Loucy (cell line): ENCODE measurements at regions not wholly inside any gene's neighbourhood (a gene's known extent, or its start where the extent isn't known, plus 50 kb on each side); places are given as distances from the start of the nearest gene placed in this dataset.

ENCODE experiments used
- H2AFZ ChIP-seq: fragments of 200-600 bp; sonication (generic); 2 replicates; pipeline ENCODE4 v1.6.0; 2016; ENCODE audit warnings: antibody characterized with exemption, mild to moderate bottlenecking, low read length, moderate library complexity
- H3F3A ChIP-seq: fragments of 200-600 bp; 2 replicates; pipeline ENCODE4 v1.6.0; 2016; ENCODE audit warnings: antibody characterized with exemption, low read depth, mild to moderate bottlenecking
- H3K27me3 ChIP-seq: fragments of 200-600 bp; sonication (generic); 2 replicates; pipeline ENCODE4 v1.6.1; 2014; ENCODE audit warnings: low read length, mild to moderate bottlenecking; ENCODE audit not compliant: insufficient read depth, poor library complexity, severe bottlenecking
- H3K36me3 ChIP-seq: fragments of 200-600 bp; sonication (generic); 2 replicates; pipeline ENCODE4 v1.6.1; 2016; ENCODE audit warnings: low read length; ENCODE audit not compliant: insufficient read depth
- H3K4me1 ChIP-seq: fragments of 200-600 bp; sonication (generic); 2 replicates; pipeline ENCODE4 v1.5.1; 2014; ENCODE audit warnings: low read length, mild to moderate bottlenecking; ENCODE audit not compliant: insufficient read depth, poor library complexity, severe bottlenecking
- H3K4me2 ChIP-seq: fragments of 200-600 bp; sonication (generic); 2 replicates; pipeline ENCODE4 v1.6.0; 2014; ENCODE audit warnings: antibody characterized with exemption, low read length, low read depth, mild to moderate bottlenecking; ENCODE audit not compliant: poor library complexity, severe bottlenecking
- H3K4me3 ChIP-seq: fragments of 200-600 bp; sonication (generic); 2 replicates; pipeline ENCODE4 v1.5.1; 2014; ENCODE audit warnings: low read length, mild to moderate bottlenecking, mixed read lengths; ENCODE audit not compliant: poor library complexity, severe bottlenecking
- H3K79me2 ChIP-seq: fragments of 200-600 bp; sonication (generic); 2 replicates; pipeline ENCODE4 v1.6.1; 2014; ENCODE audit warnings: low read length; ENCODE audit not compliant: insufficient read depth
- H3K9ac ChIP-seq: fragments of 200-600 bp; sonication (generic); 2 replicates; pipeline ENCODE4 v1.6.0; 2014; ENCODE audit warnings: mild to moderate bottlenecking, low read depth, low read length, moderate library complexity; ENCODE audit not compliant: poor library complexity, severe bottlenecking
- H3K9me2 ChIP-seq: fragments of 200-600 bp; sonication (generic); replicated peaks from 2 replicates; pipeline ENCODE4 v1.6.1; 2016; ENCODE audit warnings: low read depth, low read length, mixed read lengths
- H3K9me3 ChIP-seq: fragments of 200-600 bp; sonication (generic); 2 replicates; pipeline ENCODE4 v1.6.1; 2014; ENCODE audit warnings: mild to moderate bottlenecking, antibody characterized with exemption, low read length, low read depth; ENCODE audit not compliant: insufficient read depth
- H4K20me1 ChIP-seq: fragments of 200-600 bp; sonication (generic); 2 replicates; pipeline ENCODE4 v1.6.0; 2014; ENCODE audit warnings: antibody characterized with exemption, low read length, mild to moderate bottlenecking; ENCODE audit not compliant: insufficient read depth, poor library complexity, severe bottlenecking
- EZH2phosphoT487 ChIP-seq: fragments of 200-600 bp; IDR thresholded peaks from 2 replicates; pipeline ENCODE4 v1.6.1; 2018; ENCODE audit warnings: antibody characterized with exemption, mild to moderate bottlenecking, moderate library complexity, borderline replicate concordance
- TF ChIP-seq, protein P1 (sequence below): fragments of 200-600 bp; sonication (generic); conservative IDR thresholded peaks from 2 replicates; pipeline ENCODE4 v1.5.1; 2014; ENCODE audit warnings: mild to moderate bottlenecking, antibody characterized with exemption, low read length

DNA sequence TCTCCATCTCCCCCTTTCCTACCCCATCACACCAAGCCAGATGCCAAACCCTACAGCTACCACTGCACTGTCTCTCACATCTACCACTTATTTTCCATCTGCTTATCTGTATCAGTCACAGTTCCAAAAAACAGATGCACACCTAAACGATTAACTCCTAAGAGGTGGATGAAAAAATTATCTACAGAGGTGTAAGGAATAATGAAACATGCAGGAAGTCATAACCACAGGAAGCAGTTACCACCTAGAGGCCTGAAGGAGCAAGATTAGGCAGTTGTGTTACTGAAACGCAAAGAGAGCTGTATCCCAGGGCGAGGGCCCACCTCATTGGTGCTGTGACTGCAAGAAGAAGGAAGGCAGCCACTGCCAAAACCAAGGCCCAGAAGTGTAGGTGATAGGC lies 87.8 kb upstream of the FAM241A start:
- no peak for TF ChIP-seq EZH2phosphoT487
- TF ChIP-seq, protein P1, sequence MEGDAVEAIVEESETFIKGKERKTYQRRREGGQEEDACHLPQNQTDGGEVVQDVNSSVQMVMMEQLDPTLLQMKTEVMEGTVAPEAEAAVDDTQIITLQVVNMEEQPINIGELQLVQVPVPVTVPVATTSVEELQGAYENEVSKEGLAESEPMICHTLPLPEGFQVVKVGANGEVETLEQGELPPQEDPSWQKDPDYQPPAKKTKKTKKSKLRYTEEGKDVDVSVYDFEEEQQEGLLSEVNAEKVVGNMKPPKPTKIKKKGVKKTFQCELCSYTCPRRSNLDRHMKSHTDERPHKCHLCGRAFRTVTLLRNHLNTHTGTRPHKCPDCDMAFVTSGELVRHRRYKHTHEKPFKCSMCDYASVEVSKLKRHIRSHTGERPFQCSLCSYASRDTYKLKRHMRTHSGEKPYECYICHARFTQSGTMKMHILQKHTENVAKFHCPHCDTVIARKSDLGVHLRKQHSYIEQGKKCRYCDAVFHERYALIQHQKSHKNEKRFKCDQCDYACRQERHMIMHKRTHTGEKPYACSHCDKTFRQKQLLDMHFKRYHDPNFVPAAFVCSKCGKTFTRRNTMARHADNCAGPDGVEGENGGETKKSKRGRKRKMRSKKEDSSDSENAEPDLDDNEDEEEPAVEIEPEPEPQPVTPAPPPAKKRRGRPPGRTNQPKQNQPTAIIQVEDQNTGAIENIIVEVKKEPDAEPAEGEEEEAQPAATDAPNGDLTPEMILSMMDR = 0 out of 2 replicates have a peak, but pooled peaks have one; percentile 10
- Histone ChIP-seq H3K9me2 (no peaks in the 10 kb centered on the region), H3K36me3 (no peaks in the 10 kb centered on the region), H3K9ac (peak overlapping the region; percentile 25), H3K4me1 (peaks cover 58% of the 10 kb centered on the region), H3K27me3 (no peaks in the 10 kb centered on the region), H3K4me2 (peak overlapping the region; percentile 53), H3K79me2 (no peaks in the 10 kb centered on the region), H3K4me3 (peak overlapping the region; percentile 21), H4K20me1 (no peaks in the 10 kb centered on the region), H2AFZ (0 out of 2 replicates have a peak overlapping the region, but pooled peaks have one; percentile 9), H3F3A (peaks cover 12% of the 10 kb centered on the region), H3K9me3 (no peaks in the 10 kb centered on the region)

DNA sequence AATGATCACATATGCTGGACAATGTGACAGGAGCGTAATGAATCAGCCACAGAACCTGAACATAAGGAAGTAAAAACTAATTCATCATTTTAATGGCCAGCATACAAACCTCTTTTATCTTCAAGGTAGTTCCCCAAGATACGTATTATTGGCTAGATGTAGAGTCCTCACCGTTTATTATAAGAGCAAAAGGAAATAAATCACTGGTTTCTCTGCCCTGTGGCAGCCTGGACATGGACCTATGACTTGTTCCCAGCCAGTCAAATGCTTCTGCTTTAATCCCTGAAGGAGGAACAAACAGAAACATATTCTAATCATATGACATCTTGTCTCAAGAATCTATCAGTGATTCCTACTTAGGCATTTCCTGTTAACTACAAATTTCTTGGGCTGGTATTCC lies 86.8 kb upstream of the FAM241A start:
- peaks cover 57% of the 10 kb centered on the region for H3K4me1 ChIP-seq
- no peaks in the 10 kb centered on the region for H3K27me3 ChIP-seq
- H3K79me2 ChIP-seq = no peaks in the 10 kb centered on the region
- peaks cover 12% of the 10 kb centered on the region for H3F3A ChIP-seq
- H3K9ac ChIP-seq = peak overlapping the region; percentile 25
- H3K4me3 ChIP-seq = no peak overlapping the region
- H3K36me3 ChIP-seq = no peaks in the 10 kb centered on the region
- H4K20me1 ChIP-seq = no peaks in the 10 kb centered on the region
- no peaks in the 10 kb centered on the region for H3K9me2 ChIP-seq
- H3K4me2 ChIP-seq = peak overlapping the region; percentile 53
- TF ChIP-seq, protein P1 = no peak
- TF ChIP-seq EZH2phosphoT487 = no peak
- H3K9me3 ChIP-seq = no peaks in the 10 kb centered on the region
- H2AFZ ChIP-seq = no peak overlapping the region

DNA sequence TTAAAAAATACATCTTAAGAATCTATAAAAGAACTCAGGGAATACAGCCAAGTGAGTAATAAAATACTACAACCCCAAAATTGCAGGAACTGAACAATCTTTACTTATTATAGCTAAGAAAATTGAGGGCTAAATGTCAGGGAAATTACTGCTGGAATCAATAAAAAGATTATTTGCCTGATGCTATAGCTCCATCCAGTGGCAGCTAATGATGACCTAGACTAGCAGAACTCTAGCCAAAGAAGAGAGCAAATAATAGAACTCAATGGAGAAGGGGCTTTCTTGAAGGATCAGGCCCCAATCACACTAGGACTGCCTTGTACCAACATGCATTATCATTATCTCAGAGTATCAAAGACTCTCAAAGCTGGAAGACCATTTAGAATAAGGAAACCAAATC lies 85.0 kb upstream of the FAM241A start:
- Histone ChIP-seq H3K36me3 (no peaks in the 10 kb centered on the region), H2AFZ (no peak overlapping the region), H3K9me3 (no peaks in the 10 kb centered on the region), H3K79me2 (no peaks in the 10 kb centered on the region), H3F3A (peaks cover 12% of the 10 kb centered on the region), H3K4me2 (no peak overlapping the region), H3K9me2 (no peaks in the 10 kb centered on the region), H4K20me1 (no peaks in the 10 kb centered on the region), H3K9ac (no peak overlapping the region), H3K4me3 (no peak overlapping the region), H3K4me1 (peaks cover 40% of the 10 kb centered on the region), H3K27me3 (no peaks in the 10 kb centered on the region)
- no peak for TF ChIP-seq EZH2phosphoT487
- TF ChIP-seq, protein P1 = peak; percentile 89
